Ovary (tissue), 3 donors: ENCODE measurements at regions not wholly inside any gene's neighbourhood (a gene's known extent, or its start where the extent isn't known, plus 50 kb on each side); places are given as distances from the start of the nearest gene placed in this dataset.

Source experiments
- CTCF ChIP-seq, 3 donors: fragments of 450-650 bp in 2 of 3; fragments of 200-600 bp in 1 of 3; IDR thresholded peaks; one replicate each; pipeline versions ENCODE4 v1.5.1 to v1.8.0; 2016 to 2022; ENCODE audit warnings: antibody characterized with exemption in 3 of 3, mild to moderate bottlenecking in 1 of 3
- POLR2A ChIP-seq: fragments of 450-650 bp; IDR thresholded peaks from one replicate; pipeline ENCODE4 v1.6.1; 2017; ENCODE audit warnings: antibody characterized with exemption, mild to moderate bottlenecking, moderate library complexity
- donor health status: DM: no; HTN: no; CAD: no.

- no peak for TF ChIP-seq CTCF (IDR thresholded peaks at IDR 0.05)
- TF ChIP-seq POLR2A = no peak
Measured at GRCh38 chr3:102980355-102980696, 545.5 kb downstream of the ZPLD1 start.
